HG02970 (cell line): ENCODE measurements at regions not wholly inside any gene's neighbourhood (a gene's known extent, or its start where the extent isn't known, plus 50 kb on each side); places are given as distances from the start of the nearest gene placed in this dataset.
"Not testable (repeated sequence)": the region's sequence is repeated elsewhere in the genome, so short reads cannot be mapped to it uniquely, and the experiment has no call there.

Experiments used
- ATAC-seq: cut with Tn5 transposase; IDR thresholded peaks from one replicate; pipeline ENCODE4 v1.9.1; 2021; ENCODE audit warnings: mild to moderate bottlenecking, moderate library complexity, moderate number of reproducible peaks; ENCODE audit not compliant: unreplicated experiment, low FRiP score

DNA sequence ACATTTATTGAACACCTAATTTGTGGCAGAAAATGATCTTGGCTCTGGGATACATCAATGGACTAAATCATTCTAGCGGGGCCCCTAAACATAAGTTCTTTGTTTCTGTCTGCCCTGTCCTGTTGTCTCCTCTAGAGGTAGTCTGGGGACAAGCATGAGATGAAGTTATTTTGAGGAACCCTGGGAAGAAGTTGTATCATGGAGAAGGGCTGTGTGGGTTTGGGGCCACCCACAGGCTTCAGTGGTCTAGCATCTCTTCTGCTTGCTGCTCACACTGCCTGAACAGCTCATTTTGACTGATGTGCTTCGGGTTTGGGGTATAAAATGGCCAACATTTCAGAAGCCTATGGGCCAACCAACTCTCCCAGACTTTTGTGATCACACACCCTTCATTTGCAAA is 50.3 kb upstream of the OSBPL11 start:
- ATAC-seq = no peak

DNA sequence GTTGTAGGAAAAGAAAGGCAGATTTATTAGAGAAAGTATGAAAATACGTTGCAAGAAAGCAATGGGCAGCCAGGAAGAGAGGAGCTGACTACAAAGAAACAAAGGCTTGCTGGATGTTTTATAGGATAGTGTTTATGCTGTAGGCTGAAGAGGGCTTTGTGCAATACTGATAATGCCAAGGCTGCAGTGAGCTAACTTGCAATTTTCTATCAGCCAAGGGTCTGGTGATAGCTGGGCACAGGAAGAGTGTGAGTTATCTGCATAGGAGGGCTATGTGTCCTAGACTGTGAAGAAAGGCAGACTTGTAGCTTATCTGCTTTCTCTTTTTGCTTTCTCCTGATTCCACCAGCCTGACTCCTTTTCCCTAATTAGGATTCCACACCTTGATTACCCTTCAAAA is 51.3 kb upstream of the OSBPL11 start:
- ATAC-seq = no peak

DNA sequence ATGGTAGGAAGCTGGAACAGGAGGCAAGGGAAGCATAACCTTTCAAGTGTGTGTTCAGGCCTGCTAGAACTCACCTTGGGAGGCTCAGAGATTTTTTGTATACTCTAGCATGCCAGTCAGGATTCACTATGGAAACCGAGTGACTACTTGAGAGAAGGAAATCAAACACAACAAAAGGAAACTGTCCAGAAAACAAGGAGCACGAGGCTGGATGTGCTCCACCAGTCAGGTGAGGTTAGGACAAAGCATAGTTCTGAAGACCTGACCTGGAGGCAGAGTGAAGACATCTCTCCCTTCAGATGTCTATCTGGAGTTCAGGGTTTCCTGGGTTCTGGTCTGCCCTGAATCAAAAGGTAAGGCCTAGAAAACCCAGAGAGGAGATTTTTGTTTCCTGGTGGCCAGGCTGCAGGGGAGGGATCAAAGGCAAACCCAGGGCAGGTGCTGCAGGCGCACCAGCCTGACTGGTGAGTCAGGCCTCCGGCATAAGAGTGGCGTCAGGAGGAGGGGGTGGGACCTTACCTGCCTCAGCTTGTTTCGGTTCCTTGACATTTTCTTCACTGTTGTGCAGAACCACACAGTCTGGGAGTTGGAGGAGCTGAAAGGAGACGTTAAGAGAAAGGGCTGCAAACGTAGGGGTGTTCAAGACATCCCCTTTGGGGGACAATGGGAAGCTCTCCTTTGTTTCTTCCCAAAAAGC is 52.2 kb upstream of the OSBPL11 start:
- no peak for ATAC-seq

DNA sequence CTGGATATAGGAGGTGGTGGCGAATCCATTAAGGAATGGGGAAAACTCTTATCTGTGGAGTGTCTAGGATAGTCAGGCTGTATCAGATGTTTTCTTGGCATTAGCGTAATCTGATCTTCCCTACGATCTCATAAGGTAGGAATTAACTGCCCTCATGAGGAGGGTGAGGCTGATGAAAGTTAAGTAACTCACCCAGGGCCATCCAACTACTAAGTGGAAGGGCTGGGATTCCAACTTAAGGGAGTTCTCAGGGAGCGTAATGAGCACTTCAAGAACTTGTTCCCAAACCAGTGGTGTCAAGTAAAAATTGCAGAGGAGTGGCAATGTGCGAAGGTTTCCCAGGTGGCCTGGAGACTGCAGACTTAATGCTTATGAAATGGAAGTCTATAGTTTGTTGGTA is 55.9 kb upstream of the OSBPL11 start:
- ATAC-seq = no peak

DNA sequence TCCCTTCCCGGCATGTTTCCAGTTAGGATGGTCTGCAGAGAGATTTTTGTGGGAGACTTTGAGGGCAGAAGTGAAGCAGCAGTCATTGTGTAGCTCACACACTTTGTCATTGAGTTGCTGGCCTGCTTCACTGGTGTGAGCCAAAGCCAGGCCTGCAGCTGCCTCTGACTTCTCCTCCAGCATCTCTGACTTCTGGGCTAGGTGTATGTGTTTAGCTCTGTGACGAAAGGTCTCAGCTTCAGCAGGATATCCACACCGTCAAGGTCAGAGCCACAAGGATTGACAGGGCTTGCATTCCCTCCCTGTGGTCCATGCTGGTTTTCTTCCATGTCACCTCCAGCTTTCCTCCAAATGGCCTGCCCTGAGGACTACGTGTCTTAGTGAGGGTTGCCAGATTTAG is 57.1 kb upstream of the OSBPL11 start:
- no peak for ATAC-seq

DNA sequence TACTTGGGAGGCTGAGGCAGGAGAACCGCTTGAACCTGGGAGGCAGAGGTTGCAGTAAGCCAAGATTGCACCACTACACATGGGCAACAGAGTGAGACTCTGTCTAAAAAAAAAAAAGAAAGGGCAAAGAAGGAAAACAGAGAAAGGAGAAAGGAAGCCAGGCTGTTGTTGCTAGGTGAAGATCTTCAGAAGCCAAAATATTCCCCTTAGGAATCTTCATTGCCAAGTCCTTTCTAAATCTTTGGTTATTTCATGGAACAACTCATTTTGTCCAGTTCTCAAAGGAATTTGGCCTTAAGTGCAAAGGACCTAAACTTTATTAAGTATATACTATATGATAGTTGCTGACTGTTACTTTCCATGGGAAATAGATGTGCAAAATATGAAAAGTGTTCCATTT is 59.2 kb upstream of the OSBPL11 start:
- ATAC-seq = no peak

DNA sequence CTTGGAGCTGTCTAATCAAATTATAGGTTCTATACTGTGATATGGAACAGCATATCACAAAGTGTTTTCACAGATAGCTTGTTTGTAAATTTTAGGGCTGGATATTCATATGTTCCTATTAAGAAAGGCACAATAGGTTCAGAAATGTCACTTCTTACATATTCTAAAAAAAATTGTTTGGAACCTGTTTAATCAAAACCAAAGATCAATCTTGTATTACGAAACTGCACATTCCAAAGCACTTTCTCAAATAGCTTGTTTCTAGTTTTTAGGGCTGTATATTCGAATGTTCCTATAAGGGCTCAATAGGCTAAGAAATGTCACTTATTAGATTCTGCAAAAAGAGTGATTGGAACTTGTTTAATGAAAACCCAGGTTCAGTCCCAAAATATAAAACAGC is 67.4 kb upstream of the OSBPL11 start:
- ATAC-seq = no peak

DNA sequence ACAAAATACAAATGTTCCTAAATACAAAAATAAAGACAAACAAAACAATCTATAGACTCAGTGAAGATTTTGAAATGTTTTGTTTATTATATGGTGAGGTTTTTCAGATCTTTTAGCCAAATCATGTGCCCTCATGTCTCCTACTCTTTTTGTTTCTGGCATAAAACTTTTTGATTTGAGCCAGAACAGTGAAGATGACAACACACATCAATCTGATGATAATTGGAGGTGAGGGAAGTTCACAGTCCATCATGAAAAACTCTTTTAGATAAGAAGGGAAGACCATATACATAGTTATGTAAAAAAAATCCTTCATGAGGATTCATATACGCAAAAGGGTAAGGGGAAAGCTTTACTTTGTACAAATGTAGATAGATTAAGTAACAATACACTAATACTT is 75.1 kb upstream of the OSBPL11 start:
- no peak for ATAC-seq

DNA sequence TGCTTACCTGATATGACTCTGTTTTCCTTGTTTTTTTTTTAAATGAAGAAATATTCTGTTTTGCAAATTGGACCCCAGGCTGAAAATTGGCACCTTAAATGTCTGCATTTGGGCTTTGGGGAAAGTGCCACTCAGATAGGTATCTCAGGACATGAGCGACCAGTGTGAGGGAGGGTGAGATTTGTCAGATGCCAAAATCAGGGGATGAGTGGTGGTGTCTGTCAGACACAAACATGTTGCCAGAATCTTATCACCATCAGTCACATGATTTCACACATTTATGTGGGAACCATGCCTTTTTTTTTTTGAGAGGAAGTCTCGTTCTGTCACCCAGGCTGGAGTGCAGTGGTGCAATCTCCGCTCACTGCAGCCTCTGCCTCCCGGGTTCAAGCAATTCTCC is 75.6 kb upstream of the OSBPL11 start:
- ATAC-seq = no peak

DNA sequence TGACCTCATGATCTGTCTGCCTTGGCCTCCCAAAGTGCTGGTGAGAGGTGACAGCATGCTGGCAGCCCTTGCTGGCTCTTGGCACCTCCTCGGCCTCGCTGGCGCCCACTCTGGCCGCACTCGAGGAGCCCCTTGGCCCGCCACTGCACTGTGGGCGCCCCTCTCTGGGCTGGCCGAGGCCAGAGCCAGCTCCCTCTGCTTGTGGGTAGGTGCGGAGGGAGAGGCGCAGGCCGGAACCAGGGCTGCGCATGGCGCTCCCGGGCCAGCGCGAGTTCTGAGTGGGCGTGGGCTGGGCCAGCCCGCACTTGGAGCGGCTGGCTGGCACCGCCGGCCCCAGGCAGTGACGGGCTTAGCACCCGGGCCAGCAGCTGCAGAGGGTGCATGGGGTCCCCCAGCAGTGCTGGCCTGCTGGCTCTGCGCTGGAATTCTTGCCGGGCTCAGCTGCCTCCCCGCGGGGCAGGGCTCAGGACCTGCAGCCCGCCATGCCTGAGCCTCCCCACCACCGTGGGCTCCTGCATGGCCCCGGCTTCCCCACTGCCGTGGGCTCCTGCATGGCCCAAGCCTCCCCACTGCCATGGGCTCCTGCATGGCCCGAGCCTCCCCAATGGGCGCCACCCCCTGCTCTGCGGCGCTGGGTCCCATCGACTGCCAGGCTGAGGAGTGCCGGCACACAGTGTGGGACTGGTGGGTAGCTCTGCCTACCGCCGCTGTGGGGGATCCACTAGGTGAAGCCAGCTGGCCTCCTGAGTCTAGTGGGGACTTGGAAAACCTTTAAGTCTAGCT is 76.4 kb upstream of the OSBPL11 start:
- no peak for ATAC-seq

DNA sequence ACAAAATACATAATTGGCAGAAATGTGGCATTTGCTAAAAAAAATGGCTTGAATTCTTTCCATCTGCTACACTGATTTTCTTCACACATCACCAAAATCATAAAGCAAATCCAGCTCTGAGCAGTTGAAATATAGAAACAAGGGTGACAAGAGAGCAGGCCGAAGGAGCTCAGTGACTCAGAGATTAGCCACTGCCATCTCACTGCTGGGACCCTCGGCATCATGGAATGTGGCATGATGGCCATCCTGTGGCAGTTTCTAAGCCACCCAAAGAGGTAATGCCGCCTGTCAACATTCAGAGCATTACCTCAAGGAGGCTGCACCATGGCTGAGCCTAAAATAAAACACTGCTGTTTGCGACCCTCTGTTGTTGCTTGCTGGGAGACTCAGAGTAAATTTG is 80.5 kb upstream of the OSBPL11 start:
- ATAC-seq = no peak

DNA sequence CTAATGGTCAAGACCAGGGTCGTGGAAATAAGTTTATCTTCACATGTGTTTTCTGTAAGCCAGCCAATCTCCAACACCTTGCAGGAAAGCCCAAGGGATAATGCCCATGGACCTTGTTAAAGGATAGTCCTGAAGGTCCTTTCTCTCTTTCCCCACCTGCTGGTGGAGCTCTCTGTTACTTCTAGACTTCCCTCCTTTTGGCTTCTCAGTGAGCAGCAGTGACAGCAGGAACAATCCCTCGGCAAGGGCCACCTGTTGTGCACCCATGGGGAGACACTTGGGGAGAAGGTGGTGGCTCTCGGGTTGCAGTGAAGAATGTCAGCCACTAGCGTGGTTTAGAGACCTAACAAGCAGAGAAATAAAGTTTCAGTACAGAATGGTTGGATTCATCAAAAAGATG is 84.0 kb upstream of the OSBPL11 start:
- no peak for ATAC-seq

DNA sequence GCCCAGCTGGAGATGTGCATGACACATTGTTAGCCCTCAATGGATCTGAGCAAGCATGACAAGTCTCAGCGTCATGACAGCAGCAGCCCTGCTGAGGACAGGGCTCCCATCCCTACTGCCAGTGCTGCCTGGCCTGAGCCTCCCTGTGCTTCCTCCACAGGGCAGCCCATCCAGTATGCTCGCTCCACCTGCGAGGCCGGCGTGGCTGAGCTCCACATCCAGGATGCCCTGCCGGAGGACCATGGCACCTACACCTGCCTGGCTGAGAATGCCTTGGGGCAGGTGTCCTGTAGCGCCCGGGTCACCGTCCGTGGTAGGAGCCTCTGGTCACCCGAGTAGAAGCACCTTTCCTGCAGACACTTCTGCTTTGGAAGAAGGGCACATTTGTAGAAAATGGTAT is 85.8 kb upstream of the OSBPL11 start:
- no peak for ATAC-seq

DNA sequence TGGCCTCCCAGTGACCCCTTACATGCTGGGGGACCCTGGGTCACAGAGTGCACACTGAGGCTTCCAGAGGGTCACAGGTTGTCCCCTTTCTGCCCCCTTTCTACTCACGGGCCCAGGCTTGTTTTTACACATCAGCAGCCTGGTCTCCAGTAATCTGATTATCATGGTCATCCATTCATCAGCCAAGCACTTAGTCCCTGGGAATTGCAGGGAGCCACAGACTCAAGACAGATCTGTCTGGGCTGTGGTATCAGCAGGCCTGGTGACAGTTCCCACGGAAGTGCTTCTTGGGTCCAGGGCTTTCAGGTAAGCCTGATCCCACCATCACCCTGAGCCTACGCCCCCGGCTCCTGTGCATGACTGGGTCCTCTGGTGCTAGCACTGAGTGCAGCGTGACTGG is 86.6 kb upstream of the OSBPL11 start:
- not testable (repeated sequence) for ATAC-seq

DNA sequence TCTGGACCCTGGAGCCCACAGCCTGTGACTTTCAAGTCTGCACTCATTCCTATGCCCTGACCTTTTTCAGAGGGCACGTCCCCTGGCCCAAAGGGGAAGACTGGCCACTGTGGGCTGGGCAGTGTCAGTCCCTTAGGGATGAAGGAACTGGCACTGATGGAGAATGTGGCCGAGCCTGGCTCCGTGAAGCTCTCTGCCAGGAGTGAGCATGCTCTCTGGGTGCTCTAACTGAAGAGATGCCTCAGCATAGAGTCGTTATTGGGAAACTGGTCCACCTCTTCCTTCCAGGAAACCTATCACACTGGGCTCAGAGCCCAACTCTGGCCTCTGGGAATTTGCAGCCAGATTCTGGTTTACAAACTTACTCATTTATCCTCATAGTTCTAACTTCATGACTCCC is 87.3 kb upstream of the OSBPL11 start:
- ATAC-seq = not testable (repeated sequence)

DNA sequence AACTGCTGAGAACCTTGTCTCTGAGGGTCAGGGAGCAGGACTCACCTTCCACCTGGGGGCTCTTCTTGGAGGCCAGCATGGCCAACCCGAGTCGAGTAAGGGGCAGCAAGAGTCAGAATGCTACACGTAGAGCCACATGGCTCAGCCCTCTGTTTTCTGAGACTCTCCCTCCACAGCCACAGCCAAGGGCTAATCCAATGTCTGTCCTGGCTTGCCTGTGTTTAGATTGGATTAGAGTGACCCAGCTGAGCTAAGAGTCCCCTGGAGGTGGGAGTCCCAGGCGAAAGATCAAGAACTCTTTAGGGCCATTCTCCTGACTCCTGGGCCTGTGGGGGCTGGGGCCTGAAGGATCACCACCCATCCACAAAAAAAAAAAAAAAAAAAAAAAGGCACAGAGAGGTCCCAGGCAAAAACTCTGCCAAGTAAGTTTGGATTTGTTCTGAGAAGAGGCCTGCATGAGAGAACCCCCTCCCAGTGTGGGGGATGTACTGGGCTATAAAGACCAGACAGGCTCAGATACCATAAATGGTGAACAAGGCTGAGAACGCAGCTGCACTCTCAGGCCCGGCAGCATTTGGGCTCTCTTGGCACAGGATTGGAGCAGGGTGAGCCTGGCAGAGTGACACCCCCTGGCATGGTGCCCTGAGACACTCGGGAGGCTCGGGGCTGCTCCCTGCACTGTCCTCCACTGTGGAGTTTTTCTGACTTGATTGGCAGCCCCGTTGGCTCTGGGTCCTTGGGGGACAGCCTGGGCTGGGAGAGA is 88.0 kb upstream of the OSBPL11 start:
- no peak for ATAC-seq

DNA sequence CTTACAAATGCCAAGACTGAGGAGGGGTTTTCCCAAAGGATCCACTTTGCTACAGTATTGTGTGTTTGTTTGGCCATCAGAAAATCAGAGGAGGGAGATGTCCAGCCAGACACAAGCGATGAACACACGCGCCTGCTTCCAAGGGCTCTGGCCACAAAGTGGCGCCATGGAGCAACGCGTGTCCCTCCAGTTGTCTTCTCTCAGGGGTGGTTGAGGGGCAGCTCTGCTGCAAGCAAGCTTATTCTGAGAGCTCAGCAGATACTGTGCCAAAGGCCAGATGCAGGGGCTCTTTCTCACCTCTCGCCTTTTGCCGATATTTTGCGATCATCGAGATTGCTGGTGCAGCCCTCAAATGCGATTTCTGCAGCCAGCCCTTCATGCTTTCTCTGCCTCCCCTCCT is 88.9 kb upstream of the OSBPL11 start:
- ATAC-seq = no peak

DNA sequence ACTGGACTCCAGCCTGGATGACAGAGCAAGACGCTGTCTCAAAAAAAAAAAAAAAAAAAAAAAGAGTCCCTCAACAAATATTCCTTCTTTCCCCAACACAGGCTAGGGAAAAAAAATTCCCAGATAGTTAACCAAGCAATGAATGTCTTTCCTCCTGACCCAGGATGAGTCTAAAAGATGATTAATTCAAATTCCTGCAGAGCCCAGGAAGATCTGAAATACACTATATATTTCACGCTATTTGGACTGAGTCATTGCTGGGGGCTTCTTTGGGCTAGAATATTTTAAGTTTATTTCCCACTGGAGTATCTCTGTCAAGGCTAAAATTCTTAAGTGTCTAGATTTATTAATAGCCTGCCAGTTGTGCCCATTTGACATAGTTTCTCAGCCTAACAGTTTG is 90.4 kb upstream of the OSBPL11 start:
- ATAC-seq = not testable (repeated sequence)

DNA sequence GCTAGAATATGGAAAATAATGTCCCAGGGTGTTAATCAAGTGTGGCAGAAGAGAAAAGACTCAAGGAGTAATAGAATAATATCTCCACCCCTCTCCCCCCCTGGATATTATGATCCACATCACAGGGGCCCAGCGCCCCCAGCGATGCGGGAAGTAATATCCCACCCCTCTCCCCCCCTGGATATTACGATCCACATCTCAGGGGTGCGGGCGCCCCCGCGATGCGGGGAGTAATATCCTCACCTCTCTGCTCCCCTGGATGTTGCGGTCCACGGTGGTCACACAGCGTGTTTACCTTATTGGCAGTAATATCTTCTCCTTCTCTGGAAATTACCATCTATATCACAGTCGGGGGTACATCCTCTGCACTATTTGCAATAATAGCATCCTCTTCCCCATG is 97.1 kb upstream of the OSBPL11 start:
- ATAC-seq = no peak

DNA sequence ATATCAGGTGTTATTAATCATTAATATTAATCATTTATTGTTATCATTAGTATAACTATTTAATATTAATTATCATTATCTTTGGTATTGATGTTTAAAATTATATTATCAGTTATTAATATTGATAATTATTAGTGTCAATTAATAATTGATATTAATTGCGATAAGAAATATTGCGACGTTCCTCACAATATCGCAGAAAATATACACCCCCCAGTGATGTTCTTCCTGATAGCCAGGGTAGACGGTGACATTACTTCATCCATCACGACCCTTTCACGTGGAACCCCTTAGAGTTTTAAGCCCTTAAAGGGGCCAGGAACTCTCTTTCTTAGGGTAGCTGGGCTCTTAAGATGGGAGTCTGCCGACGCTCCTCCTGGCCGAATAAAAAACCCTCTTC is 98.6 kb upstream of the OSBPL11 start:
- ATAC-seq = no peak

DNA sequence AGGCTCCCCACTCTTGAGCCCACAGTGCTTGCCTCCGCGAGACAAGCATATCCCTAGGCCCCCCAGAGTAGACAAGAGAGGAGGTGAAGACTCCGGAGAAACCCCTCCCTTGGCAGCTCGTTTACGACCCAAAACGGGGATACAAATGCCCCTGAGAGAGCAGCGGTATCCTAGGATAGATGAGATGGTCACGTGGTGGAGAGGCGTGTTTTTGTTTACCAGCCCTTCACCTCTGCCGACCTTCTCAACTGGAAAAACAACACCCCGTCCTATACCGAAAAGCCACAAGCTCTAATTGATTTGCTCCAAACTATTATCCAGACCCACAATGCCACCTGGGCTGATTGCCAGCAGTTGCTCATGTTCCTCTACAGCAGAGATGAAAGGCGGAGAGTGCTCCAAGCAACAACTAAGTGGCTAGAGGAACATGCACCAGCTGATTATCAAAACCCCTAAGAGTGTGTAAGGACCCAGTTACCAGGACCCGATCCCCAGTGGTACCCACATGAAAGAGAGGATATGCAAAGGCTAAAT is 99.5 kb upstream of the OSBPL11 start:
- ATAC-seq = no peak
